NCI-H2196 (cell line): ENCODE measurements at regions not wholly inside any gene's neighbourhood (a gene's known extent, or its start where the extent isn't known, plus 50 kb on each side); places are given as distances from the start of the nearest gene placed in this dataset.
"Not testable (repeated sequence)": the region's sequence is repeated elsewhere in the genome, so short reads cannot be mapped to it uniquely, and the experiment has no call there.

ENCODE experiments used
- DNase-seq: peaks from one replicate; lab custom pipeline; 2025; ENCODE audit not compliant: unreplicated experiment; lab: John Stamatoyannopoulos, UW

DNA sequence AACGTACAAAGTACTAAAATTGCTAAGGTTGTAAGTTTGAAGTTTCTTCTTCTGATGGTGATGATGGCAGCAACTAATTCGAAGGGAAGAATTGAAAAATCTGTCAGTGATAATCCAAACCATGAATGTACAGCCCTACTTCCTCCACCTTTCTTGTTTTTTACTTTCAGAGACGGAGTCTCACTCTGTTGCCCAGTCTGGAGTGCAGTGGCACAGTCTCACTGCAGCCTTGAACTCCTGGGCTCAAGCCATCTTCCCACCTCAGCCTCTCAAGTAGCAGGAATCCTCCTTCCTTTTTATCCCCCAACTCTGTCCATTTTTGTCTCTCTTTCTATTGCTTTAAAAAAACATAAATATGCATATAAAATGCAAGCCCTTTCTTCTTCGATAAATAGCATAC, 112.3 kb upstream of the SOX21 start:
- no peak for DNase-seq

DNA sequence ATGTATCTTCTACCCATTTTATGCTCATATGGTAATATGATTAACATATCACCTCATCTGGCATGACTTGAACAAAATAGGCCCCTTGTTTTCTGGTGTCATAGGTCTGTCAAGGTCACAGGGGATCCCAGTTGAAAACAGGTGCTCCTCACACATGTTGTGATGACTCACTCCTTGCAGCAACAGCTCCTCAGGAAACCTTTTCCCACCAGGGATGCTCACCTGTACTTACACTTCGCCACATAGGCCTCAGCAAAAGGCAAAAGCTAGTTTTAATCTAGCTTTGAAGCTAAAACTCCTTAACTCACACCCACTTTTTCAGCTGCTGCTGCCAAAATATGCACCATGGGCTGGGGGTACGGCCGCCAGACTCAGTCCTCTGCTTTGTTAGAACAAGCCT, 110.0 kb upstream of the SOX21 start:
- no peak for DNase-seq

DNA sequence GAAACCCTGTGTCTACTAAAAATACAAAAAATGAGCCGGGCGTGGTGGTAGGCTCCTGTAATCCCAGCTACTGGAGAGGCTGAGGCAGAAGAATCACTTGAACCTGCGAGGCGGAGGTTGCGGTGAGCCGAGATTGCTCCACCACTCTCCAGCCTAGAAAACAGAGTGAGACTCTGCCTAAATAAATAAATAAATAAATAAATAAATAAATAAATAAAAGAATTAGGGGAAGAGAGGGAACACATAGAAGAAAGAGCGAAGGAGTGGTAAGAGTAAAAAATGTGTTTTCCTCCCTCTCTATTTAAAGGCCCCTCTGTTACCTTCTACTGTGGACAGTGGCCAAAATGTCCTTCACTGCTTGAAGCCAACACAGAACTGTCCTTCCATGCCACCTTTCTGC, 103.9 kb upstream of the SOX21 start:
- DNase-seq = no peak

DNA sequence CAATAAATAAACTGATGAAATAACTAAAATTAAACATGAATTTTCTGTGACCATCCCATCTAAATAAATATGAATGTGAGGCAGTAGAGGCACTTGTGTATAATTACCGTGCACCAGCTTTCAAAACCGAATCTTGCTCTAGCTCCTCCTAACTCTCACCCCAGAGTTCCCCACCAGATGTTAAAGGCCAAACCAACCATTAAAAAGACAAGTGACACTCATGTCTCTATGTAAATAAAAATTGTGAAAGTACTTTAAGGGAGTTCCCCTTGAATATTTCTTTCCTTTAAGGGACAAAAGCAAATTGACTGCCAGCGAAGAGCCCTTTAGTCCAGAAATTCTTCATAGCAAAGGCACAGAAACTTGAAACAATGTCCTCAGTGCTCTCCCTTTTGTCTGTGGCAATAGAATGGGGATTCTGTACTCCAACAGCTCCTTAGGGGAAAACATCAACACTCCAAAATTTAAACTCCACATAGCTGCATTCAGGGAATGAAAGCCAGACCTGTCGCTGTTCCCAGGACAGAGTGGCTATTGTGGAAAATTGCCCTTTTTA, 101.7 kb upstream of the SOX21 start:
- DNase-seq = no peak

DNA sequence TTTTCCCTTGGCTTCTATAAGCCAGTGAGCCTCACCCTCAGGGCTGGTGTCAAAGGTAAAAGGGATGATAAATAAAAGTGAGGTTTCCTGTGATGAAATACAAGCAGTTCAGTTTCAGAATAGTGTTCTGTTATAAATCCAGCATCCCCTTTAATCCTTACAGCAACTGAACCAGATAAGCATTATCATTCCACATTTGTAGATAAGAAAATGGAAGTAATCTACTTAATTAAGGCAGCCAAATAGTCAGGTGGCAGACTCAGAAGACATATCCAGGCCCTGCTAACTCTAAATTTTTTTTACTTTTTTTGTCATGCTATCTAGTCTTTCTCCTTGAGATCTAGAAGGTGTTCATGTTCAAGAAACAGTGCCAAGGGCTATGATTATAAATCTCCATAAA, 99.4 kb upstream of the SOX21 start:
- DNase-seq = no peak

DNA sequence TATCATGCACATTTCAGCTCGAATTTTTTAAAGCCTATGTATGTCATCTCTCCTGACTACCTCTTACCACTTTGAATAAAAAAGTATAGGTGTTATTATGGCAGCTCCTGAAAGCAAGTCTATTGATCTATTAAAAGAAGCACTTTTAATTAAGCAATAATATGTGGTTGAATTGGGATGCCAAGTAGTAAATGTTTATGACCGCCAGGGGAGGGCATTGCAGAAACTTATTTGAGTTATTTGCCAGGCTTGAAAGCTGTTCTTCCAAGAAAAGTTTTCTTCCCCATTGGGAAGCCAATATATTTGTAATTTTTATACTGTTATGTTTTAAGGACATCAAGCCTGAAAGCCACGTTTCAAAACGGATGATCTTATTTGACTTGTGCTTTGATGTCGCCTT, 88.1 kb upstream of the SOX21 start:
- no peak for DNase-seq

DNA sequence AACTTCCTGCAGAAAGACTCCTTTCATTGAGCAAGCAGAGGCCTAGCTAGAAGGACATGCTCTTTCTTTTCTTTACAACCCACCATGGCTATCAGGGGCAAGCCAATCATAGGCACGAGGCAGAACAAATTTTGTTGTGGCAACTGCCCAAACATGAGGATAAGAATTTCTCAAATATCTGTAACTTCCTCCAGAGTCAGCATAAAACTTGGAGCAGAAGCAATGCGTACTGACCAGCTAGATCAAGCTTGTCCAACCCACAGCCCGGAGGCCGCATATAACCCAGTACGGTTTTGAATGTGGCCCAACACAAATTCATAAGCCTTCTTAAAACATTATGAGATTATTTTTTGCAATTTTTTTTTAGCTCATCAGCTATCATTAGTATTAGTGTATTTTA, 87.0 kb upstream of the SOX21 start:
- DNase-seq = no peak

DNA sequence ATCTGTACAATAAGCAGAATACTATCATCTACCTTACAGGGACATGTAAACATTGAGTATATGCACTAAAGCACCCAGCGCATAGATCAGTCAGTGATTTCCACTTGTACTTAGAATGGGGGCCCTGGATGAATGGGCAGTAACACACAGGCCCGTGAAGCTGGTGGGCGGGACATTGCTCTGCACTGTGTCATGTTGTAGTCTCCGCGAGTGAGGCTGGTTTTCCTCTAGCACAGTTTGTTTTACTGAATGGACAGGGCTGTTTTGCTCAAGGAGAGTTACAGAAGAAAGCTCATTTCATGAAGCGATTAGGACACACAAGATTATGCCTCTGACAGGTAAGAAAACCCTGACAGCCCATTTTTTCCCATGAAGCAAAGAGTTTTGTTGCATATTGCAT, 86.4 kb upstream of the SOX21 start:
- DNase-seq = no peak

DNA sequence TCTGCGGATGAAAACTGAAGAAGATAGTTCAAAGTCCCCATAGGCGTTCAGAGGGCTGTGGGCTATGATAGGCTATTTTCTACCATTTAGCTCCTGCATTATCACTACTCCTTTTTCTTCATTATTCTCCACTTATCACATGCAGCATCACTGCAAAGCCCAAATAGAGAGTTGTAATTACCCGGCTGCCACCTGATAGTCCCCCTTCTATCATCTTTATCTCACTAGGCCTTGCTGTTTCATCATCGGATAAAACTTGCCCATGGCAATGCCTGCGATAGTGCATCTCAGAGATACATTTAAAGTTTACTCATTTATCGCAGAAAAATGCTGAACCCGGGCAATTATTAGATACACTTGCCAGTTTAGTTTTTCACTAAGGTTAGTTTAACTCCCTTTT, 82.9 kb upstream of the SOX21 start:
- DNase-seq = no peak

DNA sequence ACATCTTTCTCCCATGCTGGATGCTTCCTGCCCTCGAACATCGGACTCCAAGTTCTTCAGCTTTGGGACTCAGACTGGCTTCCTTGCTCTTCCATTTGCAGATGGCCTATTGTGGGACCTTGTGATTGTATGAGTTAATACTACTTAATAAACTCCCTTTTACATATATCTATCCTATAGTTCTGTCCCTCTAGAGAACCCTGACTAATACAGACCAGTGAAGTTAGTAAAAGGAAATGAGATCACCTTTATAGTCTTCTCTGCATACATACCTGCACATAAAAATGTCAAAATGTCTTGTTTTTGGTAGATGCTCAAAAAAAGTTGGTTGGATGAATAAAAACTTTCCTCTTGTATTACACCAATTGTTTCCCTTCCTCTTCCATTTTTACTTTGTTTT, 73.9 kb upstream of the SOX21 start:
- not testable (repeated sequence) for DNase-seq

DNA sequence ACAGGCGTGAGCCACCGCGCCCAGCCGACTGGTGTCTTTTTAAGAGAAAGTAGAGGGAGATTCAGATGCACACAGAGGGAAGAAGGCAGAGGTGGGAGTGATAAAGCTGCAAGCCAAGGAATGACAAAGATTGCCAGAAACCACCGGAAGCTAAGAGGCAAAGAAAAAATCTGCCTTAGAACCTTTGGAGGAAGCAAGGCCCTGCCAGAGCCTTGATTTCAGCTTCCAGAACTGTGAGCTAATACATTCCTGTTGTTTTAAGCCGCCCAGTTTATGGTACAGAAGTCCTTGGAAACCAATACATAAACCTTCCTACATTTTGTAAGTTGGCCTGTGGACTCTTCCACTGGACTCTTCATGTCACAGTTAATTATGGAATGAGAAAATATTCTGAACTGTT, 71.7 kb upstream of the SOX21 start:
- DNase-seq = no peak

DNA sequence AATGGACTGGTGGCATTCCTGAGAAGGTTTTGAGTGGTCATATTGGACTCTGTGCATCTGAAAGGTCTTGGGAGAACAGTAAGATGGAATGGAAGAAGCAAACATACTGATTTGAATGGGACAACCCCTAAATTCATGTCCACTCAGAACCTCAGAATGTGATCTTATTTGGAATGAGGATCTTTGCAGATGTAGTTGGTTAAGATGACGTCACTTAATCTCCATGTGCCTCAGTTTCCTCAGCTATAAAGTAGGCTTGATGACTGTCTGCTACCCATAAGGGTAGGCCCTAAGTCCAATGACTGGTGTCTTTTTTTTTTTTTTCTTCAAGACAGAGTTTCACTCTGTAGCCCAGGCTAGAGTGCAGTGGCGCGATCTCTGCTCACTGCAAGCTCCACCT, 71.1 kb upstream of the SOX21 start:
- no peak for DNase-seq

DNA sequence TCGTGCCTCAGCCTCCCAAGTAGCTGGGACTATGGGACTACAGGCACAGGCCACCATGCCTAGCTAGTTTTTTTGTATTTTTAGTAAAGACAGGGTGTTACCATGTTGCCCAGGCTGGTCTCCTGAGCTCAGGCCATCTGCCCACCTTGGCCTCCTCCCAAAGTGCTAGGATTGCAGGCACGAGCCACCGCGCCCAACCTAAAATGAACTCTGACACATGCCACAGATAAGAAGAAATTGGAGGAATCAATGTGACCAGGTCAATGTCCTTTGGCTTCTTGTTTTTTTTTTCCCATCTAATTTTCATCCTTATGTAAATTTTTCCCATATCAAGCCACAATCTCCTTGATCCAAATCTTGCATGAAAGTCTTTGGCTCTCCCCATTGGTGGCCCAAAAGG, 68.1 kb upstream of the SOX21 start:
- DNase-seq = no peak

DNA sequence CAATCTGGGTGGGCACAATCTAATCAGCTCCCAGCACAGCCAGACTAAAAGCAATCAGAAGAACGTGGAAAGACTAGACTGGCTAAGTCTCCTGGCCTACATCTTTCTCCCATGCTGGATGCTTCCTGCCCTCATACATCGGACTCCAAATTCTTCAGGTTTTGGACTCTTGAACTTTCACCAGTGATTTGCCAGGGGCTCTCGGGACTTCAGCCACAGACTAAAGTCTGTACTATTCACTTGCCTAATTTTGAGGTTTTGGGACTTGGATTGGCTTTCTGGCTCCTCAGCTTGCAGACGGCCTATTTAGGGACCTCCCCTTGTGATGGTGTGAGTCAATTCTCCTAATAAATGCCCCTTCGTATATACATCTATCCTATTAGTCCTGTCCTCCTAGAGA, 66.6 kb upstream of the SOX21 start:
- no peak for DNase-seq

DNA sequence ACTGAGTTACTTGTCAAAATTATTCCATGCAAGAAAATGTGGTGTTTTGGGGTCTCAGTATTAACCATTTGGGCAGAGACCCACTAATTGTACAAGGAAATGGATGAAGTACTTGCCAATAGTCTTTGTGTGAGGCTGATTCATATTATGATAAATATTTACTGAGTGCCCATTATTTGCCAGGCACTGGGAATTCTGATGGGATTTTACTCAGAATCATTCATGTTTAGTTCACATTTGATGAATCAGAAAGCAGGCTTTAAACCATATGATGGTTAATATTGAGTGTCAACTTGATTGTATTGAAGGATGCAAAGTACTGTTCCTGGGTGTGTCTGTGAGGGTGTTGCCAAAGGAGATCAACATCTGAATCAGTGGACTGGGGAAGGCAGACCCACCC, 66.2 kb upstream of the SOX21 start:
- DNase-seq = no peak

DNA sequence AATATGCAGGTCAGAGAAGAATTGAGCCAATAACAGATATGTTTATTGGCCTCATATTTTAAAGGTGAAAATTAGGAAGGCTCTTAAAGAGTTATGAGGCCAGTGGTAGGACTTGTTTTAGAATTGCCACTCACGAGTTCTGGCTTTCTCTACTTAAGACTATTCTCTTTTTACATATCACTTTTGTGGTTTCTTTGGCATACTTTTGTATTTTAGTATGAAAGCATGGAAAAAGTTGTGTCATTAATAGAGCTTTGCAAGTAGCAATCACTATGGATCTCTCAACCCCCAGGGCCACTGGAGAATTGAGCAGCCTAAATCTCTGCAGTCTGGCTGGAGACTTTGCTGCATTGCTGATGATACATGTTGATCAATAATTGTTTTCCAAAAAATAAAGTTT, 64.6 kb upstream of the SOX21 start:
- DNase-seq = no peak

DNA sequence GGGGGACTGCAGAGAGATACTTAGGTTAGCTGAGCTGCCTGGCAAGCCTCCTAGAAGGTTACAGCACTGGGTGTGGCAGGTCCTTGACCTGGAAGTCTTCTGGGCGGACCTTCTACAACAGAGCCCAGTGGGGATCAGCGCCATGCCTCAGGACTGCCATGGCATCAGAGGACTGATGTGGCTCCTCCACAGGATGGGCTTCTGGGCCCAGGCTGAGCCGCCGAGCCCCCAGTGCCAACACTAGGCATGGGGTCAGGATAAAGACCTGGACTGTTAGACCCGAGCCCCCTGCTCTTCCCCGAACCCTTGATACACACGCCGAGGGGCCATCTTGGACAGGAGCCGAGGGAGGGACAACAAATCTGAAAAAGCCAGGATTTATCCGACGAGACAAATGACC, 64.0 kb upstream of the SOX21 start:
- DNase-seq = no peak

DNA sequence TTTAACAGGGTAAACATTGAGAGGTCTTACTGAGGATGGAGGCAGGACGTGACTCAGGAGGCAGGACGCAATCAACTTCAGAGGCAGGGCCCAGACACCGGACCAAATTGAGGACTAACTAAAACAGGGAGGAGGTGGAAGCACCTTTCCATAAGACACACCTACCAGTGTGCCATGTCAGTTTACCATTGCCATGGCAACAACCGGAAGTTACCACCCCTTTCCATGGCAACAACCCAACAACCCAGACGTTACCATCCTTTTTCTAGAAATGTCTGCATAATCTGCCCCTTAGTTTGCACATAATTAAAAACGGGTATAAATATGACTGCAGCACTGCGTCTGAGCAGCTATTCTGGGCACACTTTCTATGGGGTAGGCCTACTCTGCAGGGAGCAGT, 53.5 kb upstream of the SOX21 start:
- no peak for DNase-seq

DNA sequence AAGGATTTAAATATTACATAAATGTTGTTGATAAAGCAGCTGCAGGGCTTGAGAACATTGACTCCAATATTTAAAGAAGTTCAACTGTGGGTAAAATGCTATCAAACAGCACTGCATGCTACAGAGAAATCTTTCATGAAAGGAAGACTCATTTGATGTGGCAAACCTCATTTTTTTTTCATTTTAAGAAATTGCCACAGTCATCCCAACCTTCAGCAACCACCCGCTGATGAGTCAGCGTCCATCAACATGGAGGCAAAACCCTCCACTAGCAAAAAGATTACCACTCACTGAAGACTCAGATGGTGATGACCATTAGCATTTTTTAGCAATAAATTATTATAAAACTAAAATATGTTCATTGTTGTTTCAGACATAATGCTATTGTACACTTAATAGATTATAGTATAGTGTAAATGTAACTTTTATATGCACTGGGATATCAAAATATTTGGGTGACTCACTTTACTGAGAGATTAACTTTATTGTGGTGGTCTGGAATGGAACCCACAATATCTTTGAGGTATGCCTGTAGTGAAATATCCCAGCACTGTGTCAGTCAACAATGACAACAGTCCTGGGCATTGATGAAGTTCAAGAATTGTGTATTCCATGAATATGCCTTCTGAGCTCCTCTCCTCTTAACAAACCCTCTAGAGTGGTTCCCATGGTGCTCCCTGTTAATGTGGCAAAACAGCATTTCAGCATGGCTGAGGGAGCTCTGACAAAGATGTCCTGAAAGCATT, 52.4 kb upstream of the SOX21 start:
- DNase-seq = no peak
